ENCODE measurements at regions not wholly inside any gene's neighbourhood (a gene's known extent, or its start where the extent isn't known, plus 50 kb on each side); places are given as distances from the start of the nearest gene placed in this dataset.

GRCh38 chr13:27341616-27342015 is 71.0 kb downstream of the RASL11A start:
- no peak overlapping the region for H3K27ac ChIP-seq (ENCODE audit: insufficient read depth, low read depth, low read length)
- H3K27me3 ChIP-seq (ENCODE audit: control insufficient read depth in 2 of 2, insufficient read depth in 2 of 2, low read length in 2 of 2) = peaks cover 6% of the 10 kb centered on the region in 2 experiments
- no peaks in the 10 kb centered on the region for H3K9me3 ChIP-seq (replicated peaks; ENCODE audit: control insufficient read depth, insufficient read depth, low read length)
- no peaks in the 10 kb centered on the region for H3K79me2 ChIP-seq (ENCODE audit: control insufficient read depth, insufficient read depth, low read length)
- DNase-seq (ENCODE audit: low read depth, low spot score) (no peak), FAIRE-seq (no peak)
- H4K20me1 ChIP-seq (replicated peaks; ENCODE audit: control insufficient read depth, extremely low read depth, insufficient read depth, low read length) = no peaks in the 10 kb centered on the region
- no peak overlapping the region for H3K4me3 ChIP-seq (replicated peaks in 1 of 3; ENCODE audit: insufficient read depth in 1 of 3, low read depth in 1 of 3, low read length in 3 of 3)
- ChIA-PET CTCF (interaction anchor here (0.9 to 2.8 kb wide), 4 partner anchors 18 to 370 kb away, joined by 3 to 14 read pairs (median 4); no protein-coding TSS in a partner anchor), POLR2A (no interaction called here)
- H3K9me1 ChIP-seq (replicated peaks; ENCODE audit: control insufficient read depth, extremely low read depth, insufficient read depth, low read length) = no peaks in the 10 kb centered on the region
- H3K4me1 ChIP-seq (ENCODE audit: control insufficient read depth, extremely low read depth, insufficient read depth, low read length) = no peaks in the 10 kb centered on the region
- dilution Hi-C loops (cut with MboI; ENCODE audit: extremely low pct_ligation_motif_present, low sequenced_read_pairs) (no loop called here), intact Hi-C loops (cut with micrococcal nuclease) (no loop called here)
- no peak overlapping the region for H2AFZ ChIP-seq (ENCODE audit: low read depth, low read length)
- H3K36me3 ChIP-seq (ENCODE audit: control insufficient read depth in 2 of 2, extremely low read depth in 1 of 2, insufficient read depth in 2 of 2, low read length in 2 of 2) = no peaks in the 10 kb centered on the region
- no TSS peak for BruUV-seq (replicated peaks)
- H3K4me2 ChIP-seq (ENCODE audit: insufficient read depth, low read length) = no peak overlapping the region
- TF ChIP-seq JUN (IDR thresholded peaks at IDR 0.05; ENCODE audit: borderline replicate concordance, insufficient read depth, insufficient read length, low read depth) (no peak), FOS (IDR thresholded peaks at IDR 0.05; ENCODE audit: borderline replicate concordance, insufficient read depth, low read length) (no peak), GATA2 (IDR thresholded peaks at IDR 0.05; ENCODE audit: insufficient read depth, insufficient read length, low read depth, low read length) (no peak), EZH2 (IDR thresholded peaks at IDR 0.05; ENCODE audit: borderline replicate concordance, low read depth, low read length, severe bottlenecking) (no peak), MYC (IDR thresholded peaks at IDR 0.05; ENCODE audit: low read depth, low read length) (no peak), MAX (IDR thresholded peaks at IDR 0.05; ENCODE audit: insufficient read depth, insufficient read length) (no peak), POLR2A (IDR thresholded peaks at IDR 0.05; ENCODE audit: low read depth, low read length) (no peak), POLR2AphosphoS5 (IDR thresholded peaks at IDR 0.05; ENCODE audit: insufficient read depth, low read depth, low read length) (no peak)
- TF ChIP-seq, protein P1, sequence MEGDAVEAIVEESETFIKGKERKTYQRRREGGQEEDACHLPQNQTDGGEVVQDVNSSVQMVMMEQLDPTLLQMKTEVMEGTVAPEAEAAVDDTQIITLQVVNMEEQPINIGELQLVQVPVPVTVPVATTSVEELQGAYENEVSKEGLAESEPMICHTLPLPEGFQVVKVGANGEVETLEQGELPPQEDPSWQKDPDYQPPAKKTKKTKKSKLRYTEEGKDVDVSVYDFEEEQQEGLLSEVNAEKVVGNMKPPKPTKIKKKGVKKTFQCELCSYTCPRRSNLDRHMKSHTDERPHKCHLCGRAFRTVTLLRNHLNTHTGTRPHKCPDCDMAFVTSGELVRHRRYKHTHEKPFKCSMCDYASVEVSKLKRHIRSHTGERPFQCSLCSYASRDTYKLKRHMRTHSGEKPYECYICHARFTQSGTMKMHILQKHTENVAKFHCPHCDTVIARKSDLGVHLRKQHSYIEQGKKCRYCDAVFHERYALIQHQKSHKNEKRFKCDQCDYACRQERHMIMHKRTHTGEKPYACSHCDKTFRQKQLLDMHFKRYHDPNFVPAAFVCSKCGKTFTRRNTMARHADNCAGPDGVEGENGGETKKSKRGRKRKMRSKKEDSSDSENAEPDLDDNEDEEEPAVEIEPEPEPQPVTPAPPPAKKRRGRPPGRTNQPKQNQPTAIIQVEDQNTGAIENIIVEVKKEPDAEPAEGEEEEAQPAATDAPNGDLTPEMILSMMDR (IDR thresholded peaks at IDR 0.05; ENCODE audit: extremely low read depth in 1 of 2, insufficient read depth in 1 of 2, low read depth in 1 of 2, low read length in 2 of 2) = no peak
- H3K9ac ChIP-seq (replicated peaks; ENCODE audit: extremely low read depth, insufficient read depth, low read length) = no peak overlapping the region

Measured in endothelial cell of umbilical vein (primary cell).